NCI-H748 treated with DMSO at 0.1 percent for 48 hours (cell line): ENCODE measurements at regions not wholly inside any gene's neighbourhood (a gene's known extent, or its start where the extent isn't known, plus 50 kb on each side); places are given as distances from the start of the nearest gene placed in this dataset.

Experiments used
- DNase-seq: peaks from one replicate; lab custom pipeline; 2025; lab: John Stamatoyannopoulos, UW

GRCh38 chr14:101230161-101230850 is 326.8 kb upstream of the RTL1 start:
- no peak for DNase-seq

DNA sequence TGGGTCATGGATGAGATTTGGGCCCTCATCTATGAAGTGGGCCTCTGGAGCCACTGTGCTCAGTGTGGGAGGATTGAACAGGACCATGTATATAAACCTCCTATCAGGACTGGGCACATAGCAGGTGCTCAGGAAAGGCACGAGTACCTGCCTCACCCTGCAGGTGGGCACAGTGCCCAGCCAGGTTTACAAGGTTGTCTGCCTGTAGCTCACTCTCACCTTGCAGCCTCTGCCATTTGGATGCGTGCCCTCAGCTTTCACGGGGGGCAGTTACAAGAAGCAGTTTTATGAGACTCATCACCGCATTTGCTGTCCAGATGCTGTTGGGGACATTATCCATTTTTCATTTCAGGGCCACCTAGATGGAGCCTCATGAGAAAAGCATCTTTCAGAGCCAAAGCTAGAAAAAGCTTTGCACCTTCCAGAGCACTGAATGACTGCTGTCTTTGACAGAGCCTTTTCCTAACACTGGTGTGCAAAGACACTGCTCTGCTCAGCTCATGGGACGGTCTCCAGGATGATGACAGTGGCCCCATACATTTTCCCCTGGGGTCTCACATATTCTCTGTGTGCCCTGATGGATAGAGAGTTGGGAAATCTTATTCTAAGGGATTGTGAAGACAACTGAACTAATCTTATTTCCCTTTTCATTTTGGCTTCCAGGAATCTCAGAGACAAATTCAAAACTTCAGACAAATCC is 327.5 kb upstream of the RTL1 start:
- DNase-seq: no peak

- DNase-seq: no peak
These were observed 328.3 kb upstream of the RTL1 start for GRCh38 chr14:101231828-101232227.

DNA sequence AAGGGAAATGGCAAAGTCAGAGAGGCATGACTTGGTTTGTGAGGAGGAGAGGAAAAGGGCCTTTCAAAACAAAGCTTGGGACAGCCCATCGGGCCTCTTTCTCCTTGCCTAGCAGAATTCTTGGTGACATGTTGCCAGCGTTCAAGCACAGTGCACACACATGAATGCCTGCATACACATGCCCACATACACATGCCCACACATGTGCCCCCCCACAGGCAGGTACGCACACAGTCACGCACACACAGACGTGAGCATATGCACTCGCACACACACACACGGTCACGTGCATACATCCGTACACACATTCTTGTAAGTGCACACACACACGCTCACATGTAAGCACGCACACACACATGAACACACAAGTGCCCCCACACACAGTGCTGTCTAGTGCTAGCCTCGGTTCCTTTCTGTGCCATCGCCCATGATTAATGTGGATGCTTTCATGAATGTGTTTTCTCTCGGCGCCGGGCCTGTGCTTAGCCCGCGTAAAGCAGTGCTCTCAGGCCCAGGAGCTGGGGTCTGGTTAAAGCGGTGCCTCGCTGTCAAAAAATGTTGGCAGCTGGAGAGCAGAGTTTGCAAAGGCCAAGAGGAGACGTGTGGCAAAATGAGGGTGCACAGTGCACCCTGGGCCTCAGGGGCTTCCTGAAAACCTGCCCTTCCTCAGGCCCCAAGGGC is 328.8 kb upstream of the DIO3 start:
- no peak for DNase-seq

GRCh38 chr14:101233021-101233366 is 328.3 kb upstream of the DIO3 start:
- DNase-seq: no peak

DNA sequence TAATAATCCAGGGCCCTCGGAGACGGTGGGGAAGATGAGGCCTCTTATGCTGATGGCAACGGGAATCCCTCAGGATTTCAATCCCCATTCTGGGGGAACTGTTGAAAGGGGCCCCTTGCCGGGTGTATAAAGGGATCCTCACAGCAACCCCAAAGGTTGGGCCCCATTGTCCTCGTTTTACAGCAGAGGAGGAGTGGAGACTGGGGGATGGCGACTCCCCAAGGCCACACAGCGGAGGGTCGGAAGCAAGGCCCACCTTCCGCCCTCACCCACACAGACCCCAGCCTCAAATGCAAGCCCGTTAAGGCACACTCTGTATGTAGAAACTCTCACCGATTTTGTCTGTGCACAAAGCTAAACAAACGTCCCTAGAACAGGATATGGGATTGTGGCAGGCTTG is 327.9 kb upstream of the DIO3 start:
- no peak for DNase-seq

DNA sequence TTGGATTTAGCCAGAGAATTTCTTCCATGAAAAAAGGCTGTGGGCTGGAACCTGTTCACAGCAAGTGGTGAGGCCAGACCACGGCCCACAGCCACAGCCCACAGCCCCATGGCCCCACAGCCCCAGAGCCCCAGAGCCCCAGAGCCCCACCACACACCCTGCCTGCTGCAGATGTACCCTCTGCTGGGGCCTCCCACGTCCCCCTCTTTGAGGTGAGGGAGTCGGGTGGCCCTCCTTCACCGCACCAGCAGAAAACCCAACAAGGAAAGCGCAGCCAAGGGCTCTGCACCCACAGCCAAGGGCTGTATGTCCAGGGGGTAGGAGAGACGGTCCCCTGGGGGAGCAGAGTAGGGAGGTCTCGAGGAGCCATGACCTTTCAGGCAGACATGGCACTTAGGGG is 327.5 kb upstream of the DIO3 start:
- no peak for DNase-seq

DNA sequence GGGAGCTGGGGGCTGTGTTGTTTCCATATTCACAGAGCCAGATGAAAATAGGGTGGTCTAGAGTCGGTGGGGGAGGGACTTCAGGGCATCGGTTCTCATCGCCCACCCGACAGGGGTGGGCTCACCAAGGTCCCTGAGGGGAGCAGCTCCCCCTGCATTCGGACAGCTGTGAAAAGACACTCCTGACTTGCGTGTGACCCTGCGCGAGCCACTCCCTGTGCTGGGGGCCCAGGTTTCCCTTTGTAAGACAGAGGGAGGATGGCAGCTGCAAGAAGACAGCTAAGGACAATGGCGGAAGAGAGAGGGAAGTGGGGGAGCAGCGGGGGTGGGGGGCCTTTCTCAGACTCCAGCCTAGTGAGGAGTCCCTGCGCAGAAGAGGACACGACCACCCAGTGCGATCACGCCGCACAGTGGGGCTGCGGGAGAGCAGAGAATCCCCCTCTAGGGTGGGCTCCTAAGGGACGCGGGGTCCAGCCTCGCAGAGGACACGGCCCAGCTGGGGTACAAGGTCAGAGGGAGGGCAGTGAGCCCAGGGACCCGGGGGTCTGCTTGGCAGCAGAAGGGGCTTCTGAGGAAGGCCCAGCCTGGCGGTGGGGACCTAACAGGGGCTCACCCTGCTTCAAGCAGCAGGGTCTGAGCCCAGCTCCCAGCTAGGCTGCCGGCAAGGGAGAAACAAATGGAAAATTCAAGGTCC is 326.9 kb upstream of the DIO3 start:
- no peak for DNase-seq

- DNase-seq: no peak
These were observed 326.3 kb upstream of the DIO3 start for GRCh38 chr14:101234999-101235334.

DNA sequence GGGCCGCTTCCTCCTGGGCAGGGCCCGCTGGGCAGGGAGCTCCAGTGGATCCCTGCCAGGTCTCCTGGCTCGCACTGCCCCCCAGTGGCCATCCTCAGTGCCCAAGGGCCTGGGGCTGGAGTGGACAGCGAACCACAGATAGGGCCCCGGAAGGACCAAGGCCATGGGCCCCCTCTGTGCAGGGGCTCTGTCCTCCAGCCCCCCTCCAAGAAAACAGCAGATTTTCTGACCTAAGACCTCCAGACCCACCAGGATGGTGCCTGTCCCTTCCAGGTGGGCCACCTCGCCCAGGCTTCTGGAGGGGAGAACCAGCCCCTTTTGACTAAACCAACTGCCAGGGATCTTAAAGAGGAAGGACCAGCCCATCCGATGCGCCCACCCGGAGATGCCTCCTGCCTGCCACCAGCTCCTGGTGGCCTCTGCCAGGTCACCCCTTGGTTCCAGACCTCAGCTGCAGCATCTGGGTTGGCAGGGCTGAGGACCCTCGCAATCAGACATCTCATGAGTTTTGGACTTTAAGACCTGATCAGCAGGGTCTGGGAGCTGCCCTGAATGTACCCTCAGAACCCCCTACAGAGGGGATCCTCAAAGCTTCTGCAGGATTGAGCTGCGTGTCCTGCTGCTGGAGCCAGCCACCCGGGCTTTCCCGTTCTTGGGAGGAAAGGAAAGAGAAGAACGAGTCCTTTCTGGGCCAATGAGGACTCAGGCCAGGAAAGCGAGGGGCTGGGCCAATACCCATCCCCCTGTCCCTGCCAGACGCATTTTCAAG is 325.8 kb upstream of the DIO3 start:
- DNase-seq: peak; percentile 18

GRCh38 chr14:101236496-101237251 is 324.6 kb upstream of the DIO3 start:
- no peak for DNase-seq

DNA sequence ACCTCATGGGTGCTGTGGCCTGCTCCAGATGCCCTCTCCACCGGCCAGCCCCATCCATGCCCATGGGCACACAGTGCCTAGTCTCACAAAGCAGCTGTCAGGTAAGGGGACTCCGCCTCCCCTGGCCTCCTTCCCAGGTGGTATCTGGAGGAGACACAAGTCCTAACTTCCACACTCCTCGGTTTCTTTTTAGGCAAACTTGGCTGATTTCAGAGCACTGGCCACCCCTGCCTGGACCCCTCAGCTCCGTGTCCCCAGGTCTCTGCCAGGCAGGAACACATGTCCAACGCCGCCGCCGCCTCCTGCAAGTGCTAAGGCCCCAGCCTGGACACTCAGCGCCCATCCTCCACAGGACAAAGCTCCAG is 324.1 kb upstream of the DIO3 start:
- DNase-seq: no peak

DNA sequence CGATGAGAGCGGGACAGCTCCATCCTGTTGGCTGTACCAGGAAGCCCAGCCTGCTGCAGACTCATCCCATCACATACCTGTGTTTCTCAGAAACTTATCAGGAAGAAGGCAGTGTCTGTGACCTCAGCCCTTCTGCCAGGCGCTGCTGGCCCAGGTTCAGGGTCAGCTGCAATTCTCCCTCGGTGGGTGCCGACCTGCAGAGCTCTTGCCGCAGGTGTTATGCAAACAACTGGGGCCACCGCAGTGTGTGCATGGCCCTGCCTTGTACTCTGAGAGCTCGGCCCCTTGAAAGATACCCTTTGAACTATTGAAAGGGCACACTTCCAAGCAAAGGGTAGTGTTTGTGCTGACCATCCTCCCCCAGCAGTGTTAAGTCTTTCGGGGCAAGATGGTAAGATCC is 322.2 kb upstream of the DIO3 start:
- DNase-seq: no peak

GRCh38 chr14:101241147-101241546 is 320.1 kb upstream of the DIO3 start:
- DNase-seq: no peak

GRCh38 chr14:101241807-101242278 is 319.5 kb upstream of the DIO3 start:
- DNase-seq: no peak

- DNase-seq: no peak
These were observed 318.6 kb upstream of the DIO3 start for GRCh38 chr14:101242442-101243385.

DNA sequence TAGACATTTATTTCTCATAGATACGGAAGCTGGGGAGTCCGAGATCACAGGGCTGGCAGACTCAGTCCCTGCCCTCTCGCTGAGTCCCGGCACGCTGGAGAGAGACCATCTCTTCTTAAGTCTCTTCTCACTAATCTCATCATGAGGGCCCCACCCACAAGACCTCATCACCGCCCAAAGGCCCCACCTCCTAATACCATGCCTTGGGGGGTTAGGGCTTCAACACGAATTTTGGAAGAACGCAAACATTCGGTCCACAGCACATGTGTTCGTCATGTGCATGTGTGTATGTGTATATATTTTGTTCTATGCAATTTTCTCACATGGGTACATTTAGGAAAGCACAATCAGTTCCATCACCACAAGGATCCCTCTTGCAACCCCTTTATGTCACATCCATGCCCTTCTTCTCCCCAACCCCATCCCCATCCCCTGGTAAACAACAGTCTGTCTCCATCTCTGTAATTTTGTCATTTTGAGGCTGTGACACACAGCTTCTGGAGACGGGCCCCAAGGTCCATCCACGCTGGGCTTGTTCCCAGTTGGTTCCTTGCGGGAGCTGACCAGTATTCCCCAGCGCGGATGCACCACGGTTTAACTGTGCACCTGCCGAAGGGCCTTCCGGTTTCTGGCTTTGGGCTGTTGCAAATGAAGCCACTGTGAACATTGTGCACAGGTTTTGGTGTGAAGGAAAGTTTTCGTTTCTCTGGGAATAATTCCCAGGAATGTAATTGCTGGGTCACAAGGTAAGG is 317.5 kb upstream of the DIO3 start:
- no peak for DNase-seq

GRCh38 chr14:101246894-101247841 is 314.1 kb upstream of the DIO3 start:
- DNase-seq: no peak
